ENCODE measurements at regions not wholly inside any gene's neighbourhood (a gene's known extent, or its start where the extent isn't known, plus 50 kb on each side); places are given as distances from the start of the nearest gene placed in this dataset.
A peak's percentile ranks its signal among the peaks of the same experiment; 100 is the strongest.

GRCh38 chr17:68135141-68135887 lies 99.8 kb downstream of the KPNA2 start:
- BruUV-seq (replicated peaks), result no TSS peak
- in situ Hi-C loops (cut with HindIII; ENCODE audit: extremely low pct_ligation_motif_present, low pct_unique_long_range_greater_than_20kb) (no loop called here), intact Hi-C loops (cut with micrococcal nuclease; ENCODE audit: unreplicated experiment) (no loop called here)
- H2AFZ ChIP-seq (ENCODE audit: low read length), result no peak overlapping the region
- H3K36me3 ChIP-seq (replicated peaks in 1 of 2; ENCODE audit: control insufficient read depth in 1 of 2, insufficient read depth in 2 of 2, low read length in 2 of 2), result peaks cover 3 to 5% of the 10 kb centered on the region in 2 experiments; a peak in 2 of 5 replicates
- DNase-seq (ENCODE audit: low spot score) (no peak), ATAC-seq (no peak), FAIRE-seq (no peak)
- H3K27ac ChIP-seq (ENCODE audit: extremely low read length, insufficient read depth, low read length), result no peak overlapping the region
- no peaks in the 10 kb centered on the region for H3K9me3 ChIP-seq (ENCODE audit: low read length)
- no peak overlapping the region for H3K9ac ChIP-seq (ENCODE audit: insufficient read depth, low read depth, low read length)
- no peak for TF ChIP-seq HOXA3 (CRISPR knock-in tag; IDR thresholded peaks at IDR 0.05)
- TF ChIP-seq TEAD3 (CRISPR knock-in tag; optimal IDR thresholded peaks at IDR 0.05; ENCODE audit: borderline replicate concordance), result no peak
- peak; percentile 54 for TF ChIP-seq AGO2 (optimal IDR thresholded peaks at IDR 0.05; ENCODE audit: low read depth, low read length)
- TF ChIP-seq DNMT1 (CRISPR knock-in tag; IDR thresholded peaks at IDR 0.05), result no peak
- H4K20me1 ChIP-seq (ENCODE audit: insufficient read depth, low read length), result no peaks in the 10 kb centered on the region
- 95% methylated on average over 39 of the region's 40 CpGs for WGBS (ENCODE audit: low lambda C conversion rate)
- H3K27me3 ChIP-seq (ENCODE audit: control insufficient read depth in 1 of 2, insufficient read depth in 2 of 2, low read length in 2 of 2), result no peaks in the 10 kb centered on the region
- H3K4me1 ChIP-seq (ENCODE audit: insufficient read depth, low read length), result no peaks in the 10 kb centered on the region
- H3K4me3 ChIP-seq (replicated peaks in 1 of 3; ENCODE audit: insufficient read depth in 1 of 3, low read depth in 2 of 3, low read length in 3 of 3), result no peak overlapping the region
- H3K79me2 ChIP-seq (ENCODE audit: insufficient read depth, low read length), result no peaks in the 10 kb centered on the region
- ChIA-PET CTCF (ENCODE audit: low intra/inter-chr PET ratio, low total read pairs) (no interaction called here), POLR2A (no interaction called here)
- H3K4me2 ChIP-seq (ENCODE audit: low read depth, low read length), result no peak overlapping the region

GRCh38 chr17:68141050-68141449 lies 105.5 kb downstream of the KPNA2 start:
- POLR2A ChIA-PET, result no interaction called here
- H3K4me2 ChIP-seq (ENCODE audit: low read depth, low read length), result no peak overlapping the region
- intact Hi-C loops (cut with micrococcal nuclease; ENCODE audit: unreplicated experiment), result no loop called here
- no peak for TF ChIP-seq PAF1 (CRISPR knock-in tag; IDR thresholded peaks at IDR 0.05)
- TF ChIP-seq MTF1 (CRISPR knock-in tag; IDR thresholded peaks at IDR 0.05), result no peak
- TF ChIP-seq NCOA1 (CRISPR knock-in tag; IDR thresholded peaks at IDR 0.05), result no peak
- TF ChIP-seq ZNF577 (CRISPR knock-in tag; IDR thresholded peaks at IDR 0.05; ENCODE audit: borderline replicate concordance, low read depth), result no peak
- TF ChIP-seq YEATS4 (CRISPR knock-in tag; IDR thresholded peaks at IDR 0.05; ENCODE audit: borderline replicate concordance), result no peak
- no peak for TF ChIP-seq ZNF180 (CRISPR knock-in tag; IDR thresholded peaks at IDR 0.05; ENCODE audit: borderline replicate concordance, low read depth)
- TF ChIP-seq, protein P1, sequence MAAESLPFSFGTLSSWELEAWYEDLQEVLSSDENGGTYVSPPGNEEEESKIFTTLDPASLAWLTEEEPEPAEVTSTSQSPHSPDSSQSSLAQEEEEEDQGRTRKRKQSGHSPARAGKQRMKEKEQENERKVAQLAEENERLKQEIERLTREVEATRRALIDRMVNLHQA (CRISPR knock-in tag; IDR thresholded peaks at IDR 0.05), result no peak
- no peak for TF ChIP-seq ZFAT (CRISPR knock-in tag; conservative IDR thresholded peaks at IDR 0.05)
- no peak for TF ChIP-seq ATF7 (IDR thresholded peaks at IDR 0.05)
- no peak for TF ChIP-seq ATF7 (CRISPR knock-in tag; IDR thresholded peaks at IDR 0.05)
- TF ChIP-seq, protein P2, sequence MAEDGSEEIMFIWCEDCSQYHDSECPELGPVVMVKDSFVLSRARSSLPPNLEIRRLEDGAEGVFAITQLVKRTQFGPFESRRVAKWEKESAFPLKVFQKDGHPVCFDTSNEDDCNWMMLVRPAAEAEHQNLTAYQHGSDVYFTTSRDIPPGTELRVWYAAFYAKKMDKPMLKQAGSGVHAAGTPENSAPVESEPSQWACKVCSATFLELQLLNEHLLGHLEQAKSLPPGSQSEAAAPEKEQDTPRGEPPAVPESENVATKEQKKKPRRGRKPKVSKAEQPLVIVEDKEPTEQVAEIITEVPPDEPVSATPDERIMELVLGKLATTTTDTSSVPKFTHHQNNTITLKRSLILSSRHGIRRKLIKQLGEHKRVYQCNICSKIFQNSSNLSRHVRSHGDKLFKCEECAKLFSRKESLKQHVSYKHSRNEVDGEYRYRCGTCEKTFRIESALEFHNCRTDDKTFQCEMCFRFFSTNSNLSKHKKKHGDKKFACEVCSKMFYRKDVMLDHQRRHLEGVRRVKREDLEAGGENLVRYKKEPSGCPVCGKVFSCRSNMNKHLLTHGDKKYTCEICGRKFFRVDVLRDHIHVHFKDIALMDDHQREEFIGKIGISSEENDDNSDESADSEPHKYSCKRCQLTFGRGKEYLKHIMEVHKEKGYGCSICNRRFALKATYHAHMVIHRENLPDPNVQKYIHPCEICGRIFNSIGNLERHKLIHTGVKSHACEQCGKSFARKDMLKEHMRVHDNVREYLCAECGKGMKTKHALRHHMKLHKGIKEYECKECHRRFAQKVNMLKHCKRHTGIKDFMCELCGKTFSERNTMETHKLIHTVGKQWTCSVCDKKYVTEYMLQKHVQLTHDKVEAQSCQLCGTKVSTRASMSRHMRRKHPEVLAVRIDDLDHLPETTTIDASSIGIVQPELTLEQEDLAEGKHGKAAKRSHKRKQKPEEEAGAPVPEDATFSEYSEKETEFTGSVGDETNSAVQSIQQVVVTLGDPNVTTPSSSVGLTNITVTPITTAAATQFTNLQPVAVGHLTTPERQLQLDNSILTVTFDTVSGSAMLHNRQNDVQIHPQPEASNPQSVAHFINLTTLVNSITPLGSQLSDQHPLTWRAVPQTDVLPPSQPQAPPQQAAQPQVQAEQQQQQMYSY (CRISPR knock-in tag; IDR thresholded peaks at IDR 0.05), result no peak
- TF ChIP-seq ZNF780A (CRISPR knock-in tag; IDR thresholded peaks at IDR 0.05), result no peak
- no peak for TF ChIP-seq ZNF225 (CRISPR knock-in tag; IDR thresholded peaks at IDR 0.05)
- TF ChIP-seq ELF1 (CRISPR knock-in tag; IDR thresholded peaks at IDR 0.05), result no peak

More at GRCh38 chr17:68141050-68141449, 105.5 kb downstream of the KPNA2 start:
- H3K36me3 ChIP-seq (replicated peaks in 1 of 2; ENCODE audit: control insufficient read depth in 1 of 2, insufficient read depth in 2 of 2, low read length in 2 of 2), result no peaks in the 10 kb centered on the region
- DNase-seq (ENCODE audit: low spot score) (no peak), FAIRE-seq (no peak), ATAC-seq (no peak)
- no peaks in the 10 kb centered on the region for H3K4me1 ChIP-seq (ENCODE audit: insufficient read depth, low read length)
- H3K79me2 ChIP-seq (ENCODE audit: insufficient read depth, low read length), result no peaks in the 10 kb centered on the region
- no peak overlapping the region for H3K4me3 ChIP-seq (replicated peaks in 1 of 3; ENCODE audit: insufficient read depth in 1 of 3, low read depth in 2 of 3, low read length in 3 of 3)
- CTCF ChIA-PET (ENCODE audit: low intra/inter-chr PET ratio, low total read pairs), result no interaction called here
- no peaks in the 10 kb centered on the region for H4K20me1 ChIP-seq (ENCODE audit: insufficient read depth, low read length)
- no peaks in the 10 kb centered on the region for H3K9me3 ChIP-seq (ENCODE audit: low read length)
- H2AFZ ChIP-seq (ENCODE audit: low read length), result no peak overlapping the region
- WGBS (ENCODE audit: low lambda C conversion rate), result 70% methylated on average over 3 of the region's 3 CpGs
- in situ Hi-C loops (cut with HindIII; ENCODE audit: extremely low pct_ligation_motif_present, low pct_unique_long_range_greater_than_20kb), result no loop called here
- no TSS peak for BruUV-seq (replicated peaks)
- no peak overlapping the region for H3K9ac ChIP-seq (ENCODE audit: insufficient read depth, low read depth, low read length)
- no peak overlapping the region for H3K27ac ChIP-seq (ENCODE audit: extremely low read length, insufficient read depth, low read length)
- H3K27me3 ChIP-seq (ENCODE audit: control insufficient read depth in 1 of 2, insufficient read depth in 2 of 2, low read length in 2 of 2), result no peaks in the 10 kb centered on the region

All from HepG2 (cell line).